HG02798 (cell line): ENCODE measurements at regions not wholly inside any gene's neighbourhood (a gene's known extent, or its start where the extent isn't known, plus 50 kb on each side); places are given as distances from the start of the nearest gene placed in this dataset.
A peak's percentile ranks its signal among the peaks of the same experiment; 100 is the strongest.

ENCODE experiments used
- ATAC-seq: cut with Tn5 transposase; IDR thresholded peaks from one replicate; pipeline ENCODE4 v1.9.1; 2021; ENCODE audit warnings: mild to moderate bottlenecking; ENCODE audit not compliant: unreplicated experiment, poor library complexity

DNA sequence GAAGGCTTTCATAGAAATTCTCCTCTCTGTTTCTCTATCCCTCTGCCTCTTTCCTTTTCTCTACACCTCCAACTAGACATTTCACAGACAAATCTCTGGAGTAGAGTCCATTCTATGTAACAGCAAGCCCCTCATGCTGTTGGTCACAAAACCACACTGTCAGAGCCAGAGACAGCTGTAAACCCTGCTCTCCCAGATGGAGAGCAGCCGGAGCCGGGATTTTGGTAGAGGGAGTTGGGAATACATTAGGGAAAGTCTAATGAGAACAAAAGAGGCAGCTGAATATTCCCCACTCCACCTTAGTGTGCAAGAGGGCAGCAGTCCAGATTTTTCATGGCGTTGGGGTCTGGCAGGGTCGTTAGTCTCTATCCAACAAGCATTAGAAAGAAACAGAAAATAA, 68.3 kb upstream of the EDN1 start:
- no peak for ATAC-seq

GRCh38 chr6:12222405-12223366, 67.5 kb upstream of the EDN1 start:
- ATAC-seq = no peak

GRCh38 chr6:12223383-12223782, 66.8 kb upstream of the EDN1 start:
- no peak for ATAC-seq

DNA sequence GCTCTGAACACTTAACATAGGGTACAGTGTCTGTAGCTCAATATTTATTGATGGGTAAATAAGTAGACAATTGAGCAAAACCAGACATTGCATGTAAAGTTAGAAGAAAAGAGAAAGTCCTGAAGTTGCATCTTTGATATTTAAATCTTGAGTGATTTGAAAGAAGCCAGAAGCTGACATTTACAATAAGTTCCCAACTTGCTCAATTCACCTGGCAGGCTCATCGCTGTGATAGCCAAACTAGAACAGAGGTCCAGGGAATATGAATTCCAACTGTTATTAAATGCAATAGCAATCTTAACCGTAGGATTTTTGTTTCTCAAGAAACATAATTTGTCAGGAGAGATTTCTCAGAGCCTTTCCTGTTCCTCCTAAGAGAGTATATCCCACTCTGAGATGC, 65.9 kb upstream of the EDN1 start:
- no peak for ATAC-seq

DNA sequence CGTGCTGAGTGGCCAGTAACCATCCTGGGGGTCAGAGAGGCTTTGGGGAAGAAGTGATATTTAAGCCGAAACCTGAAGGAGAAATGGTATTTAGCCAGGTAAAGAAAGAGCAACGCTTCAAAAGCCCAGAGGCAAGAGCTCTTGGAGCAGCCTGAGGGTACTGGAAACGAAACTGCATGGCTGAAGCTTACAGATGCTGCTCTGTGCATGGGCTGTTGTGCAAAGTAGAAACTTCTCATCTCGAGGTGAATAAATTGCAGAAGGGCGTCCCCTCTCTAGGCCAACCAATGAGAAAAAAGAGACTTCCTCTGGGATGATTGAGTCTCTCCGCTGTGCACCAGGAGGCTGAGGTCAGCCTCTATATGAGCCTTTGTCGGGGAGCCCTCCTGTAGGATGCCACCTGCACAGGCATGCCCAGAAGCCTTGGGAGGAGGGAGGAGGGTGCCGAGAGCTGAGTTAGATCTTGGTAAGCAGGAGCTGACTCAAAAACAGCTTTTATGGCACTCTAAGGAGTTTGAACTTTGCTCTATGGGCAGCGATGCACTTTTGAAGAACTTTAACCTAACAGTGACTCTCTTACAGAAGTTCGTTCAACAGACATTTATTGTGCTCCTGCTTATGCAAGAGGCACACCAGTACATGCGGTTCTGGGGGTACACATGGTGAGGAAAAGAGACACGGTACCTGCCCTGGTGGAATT, 61.6 kb upstream of the EDN1 start:
- ATAC-seq = no peak

DNA sequence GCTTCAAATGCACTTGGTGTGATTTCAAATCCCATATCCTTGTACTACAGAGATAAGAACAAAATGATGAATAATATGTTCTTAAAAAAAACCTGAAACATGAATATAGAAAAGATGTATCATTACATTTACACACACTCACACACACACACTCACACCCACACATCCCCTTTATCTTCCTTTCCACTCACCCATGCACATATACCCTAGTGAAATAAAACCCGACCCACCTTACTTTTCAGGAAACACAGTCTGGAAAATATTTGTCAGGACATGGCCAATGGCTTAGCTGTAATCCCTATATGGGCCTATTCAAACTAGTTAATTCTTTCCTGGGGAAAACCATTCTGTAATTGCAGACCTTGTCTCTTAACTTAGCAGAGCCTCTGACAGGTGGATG, 60.8 kb upstream of the EDN1 start:
- ATAC-seq = no peak

DNA sequence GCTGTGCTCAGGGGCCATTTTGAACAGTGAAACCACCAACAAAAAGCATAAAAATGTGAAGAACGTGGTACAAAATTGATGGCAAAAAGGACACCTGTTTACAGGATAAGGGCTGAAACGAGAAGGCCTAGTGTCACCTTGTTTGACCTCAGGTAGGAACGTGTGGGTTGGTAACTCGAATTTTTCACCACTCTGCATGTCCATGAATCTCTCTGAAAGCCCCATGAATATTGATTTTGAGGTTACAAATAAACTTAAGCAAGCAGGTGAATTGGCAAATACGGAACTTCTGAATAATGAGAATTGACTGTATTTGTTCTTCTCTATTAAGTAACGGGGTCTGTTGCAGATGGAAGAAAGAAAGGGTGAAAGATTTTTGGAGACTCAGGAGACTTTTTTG, 59.6 kb upstream of the EDN1 start:
- ATAC-seq = no peak

DNA sequence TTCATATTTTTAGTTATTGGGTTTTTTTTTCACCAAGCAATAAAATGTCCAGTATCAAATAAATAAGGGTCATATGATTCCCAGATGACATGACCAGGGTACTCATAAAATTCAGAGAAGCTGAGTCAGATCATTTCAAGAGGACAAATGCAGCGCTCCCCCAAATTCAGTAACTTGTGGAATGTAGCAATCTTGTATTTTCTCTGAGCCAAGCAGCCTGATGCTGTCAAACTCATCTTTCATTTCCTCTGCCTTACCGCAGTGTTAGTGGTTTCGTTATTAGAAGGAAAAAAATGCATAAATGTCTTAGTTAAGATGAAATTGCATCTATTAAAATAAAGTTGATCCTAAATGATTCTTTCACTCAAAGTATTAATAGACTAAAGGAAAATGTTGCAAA, 57.8 kb upstream of the EDN1 start:
- peak; percentile 63 for ATAC-seq

DNA sequence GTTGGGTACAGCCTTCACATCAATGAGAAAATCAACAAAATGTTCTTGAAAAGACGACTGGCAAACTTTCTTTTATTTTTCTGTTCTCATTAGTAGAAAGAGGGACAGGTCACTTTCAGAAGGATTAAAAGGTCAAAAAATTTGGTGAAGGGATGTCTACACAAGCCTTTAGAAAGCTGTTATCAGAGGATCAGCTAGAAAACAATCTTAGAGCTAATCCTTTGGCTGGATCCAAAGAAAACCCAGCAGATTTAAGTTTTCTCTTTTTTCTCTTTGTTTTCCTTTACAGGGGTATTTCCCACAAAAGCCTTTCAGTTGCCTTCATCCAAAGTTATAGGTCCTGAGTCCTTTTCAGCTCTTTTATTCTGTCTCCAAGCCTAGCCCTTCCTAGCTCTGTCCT, 57.3 kb upstream of the EDN1 start:
- ATAC-seq = no peak

DNA sequence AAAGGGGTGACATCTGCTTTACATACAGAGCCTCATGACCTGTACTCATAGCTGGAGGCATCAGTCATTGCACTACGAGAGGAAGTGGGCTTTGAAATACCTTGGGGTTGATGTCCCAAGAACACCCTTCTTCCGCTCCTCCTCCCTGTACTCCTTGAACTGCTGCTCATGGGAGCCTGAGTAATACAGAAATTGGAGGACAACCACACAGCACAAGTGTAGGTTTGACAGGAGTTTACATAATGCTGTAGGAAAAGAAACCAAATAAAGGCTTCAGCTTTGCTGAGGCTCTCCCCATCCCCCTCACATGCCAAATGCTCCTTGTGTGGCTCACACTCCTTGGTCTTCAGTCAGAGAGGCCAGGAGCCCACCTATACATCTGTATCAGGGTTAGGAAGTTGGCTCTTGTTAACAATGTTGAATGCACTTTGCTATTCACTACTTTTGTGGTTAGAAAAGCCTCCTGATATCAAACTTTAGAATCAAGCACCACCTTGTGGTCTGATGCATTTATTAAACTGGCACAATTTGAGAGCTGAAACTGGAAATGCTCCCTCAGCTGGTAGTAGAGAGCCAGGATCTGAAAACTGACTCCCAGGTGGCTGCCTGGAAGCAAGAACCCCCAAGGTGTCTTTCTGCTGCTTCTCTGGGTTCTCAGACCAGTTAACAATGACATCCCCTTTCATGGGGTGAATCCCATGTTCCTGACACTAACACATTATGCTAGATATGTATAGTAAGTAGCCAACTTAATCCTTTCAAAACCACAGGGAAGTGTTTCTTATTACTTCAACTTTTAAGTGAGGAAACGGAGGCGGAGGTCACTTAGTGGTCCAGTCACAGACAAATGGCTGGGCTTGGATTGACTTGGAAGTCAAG, 56.2 kb upstream of the EDN1 start:
- peak; percentile 50 for ATAC-seq

DNA sequence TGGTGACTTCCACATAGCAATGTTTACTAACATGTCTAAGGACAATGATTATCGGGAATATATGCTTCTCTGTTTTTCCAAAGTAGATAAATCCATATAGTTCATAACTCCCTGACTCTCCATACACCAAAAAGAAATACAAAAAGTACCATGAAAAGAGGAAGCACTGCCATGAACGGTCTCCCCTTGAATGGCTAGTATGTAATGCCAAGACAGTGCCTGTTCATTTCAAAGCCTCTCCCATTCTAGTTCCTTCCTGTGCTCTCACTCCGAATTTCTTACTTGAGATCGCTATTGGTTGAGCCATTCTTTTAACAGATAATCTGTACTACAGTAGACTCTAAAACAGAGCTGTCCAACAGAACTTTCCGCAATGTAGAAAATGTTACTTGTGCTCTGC, 54.8 kb upstream of the EDN1 start:
- no peak for ATAC-seq

DNA sequence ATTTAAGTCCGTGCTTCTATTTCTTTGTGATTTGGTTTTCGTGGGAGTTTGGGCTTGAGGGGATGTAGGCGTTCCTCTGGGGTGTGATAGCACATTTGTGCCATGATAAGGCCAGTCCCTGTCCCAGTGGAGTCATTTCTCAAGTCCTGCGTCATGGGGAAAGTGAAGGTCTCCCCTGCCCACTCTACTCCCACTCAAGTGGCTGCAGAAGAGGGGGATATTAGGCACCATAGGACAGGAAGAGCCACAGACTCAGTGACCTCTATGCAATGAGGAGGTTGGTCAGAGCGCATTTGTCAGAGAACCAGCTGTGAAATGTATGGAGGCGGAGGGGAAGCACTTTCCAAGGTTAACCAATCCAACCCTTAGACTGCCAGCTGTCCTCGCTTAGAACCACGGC, 51.9 kb upstream of the EDN1 start:
- ATAC-seq = no peak
